MM.1S (cell line): ENCODE measurements at regions not wholly inside any gene's neighbourhood (a gene's known extent, or its start where the extent isn't known, plus 50 kb on each side); places are given as distances from the start of the nearest gene placed in this dataset.

ENCODE experiments used
- EZH2 ChIP-seq: fragments of 300-600 bp; sonication (generic); optimal IDR thresholded peaks from 2 replicates; pipeline ENCODE3; 2017; ENCODE audit warnings: low read depth, mild to moderate bottlenecking, antibody characterized with exemption, low read length, mixed read lengths
- EZH2phosphoT487 ChIP-seq: fragments of 300-600 bp; sonication (generic); IDR thresholded peaks from 2 replicates; pipeline ENCODE4 v1.6.1; 2018; ENCODE audit warnings: antibody characterized with exemption, low read length
- TF ChIP-seq, protein P1 (sequence below): fragments of 300-600 bp; sonication (generic); IDR thresholded peaks from 2 replicates; pipeline ENCODE4 v1.5.1; 2016; ENCODE audit warnings: antibody characterized with exemption, low read length, mixed read lengths

- TF ChIP-seq, protein P1, sequence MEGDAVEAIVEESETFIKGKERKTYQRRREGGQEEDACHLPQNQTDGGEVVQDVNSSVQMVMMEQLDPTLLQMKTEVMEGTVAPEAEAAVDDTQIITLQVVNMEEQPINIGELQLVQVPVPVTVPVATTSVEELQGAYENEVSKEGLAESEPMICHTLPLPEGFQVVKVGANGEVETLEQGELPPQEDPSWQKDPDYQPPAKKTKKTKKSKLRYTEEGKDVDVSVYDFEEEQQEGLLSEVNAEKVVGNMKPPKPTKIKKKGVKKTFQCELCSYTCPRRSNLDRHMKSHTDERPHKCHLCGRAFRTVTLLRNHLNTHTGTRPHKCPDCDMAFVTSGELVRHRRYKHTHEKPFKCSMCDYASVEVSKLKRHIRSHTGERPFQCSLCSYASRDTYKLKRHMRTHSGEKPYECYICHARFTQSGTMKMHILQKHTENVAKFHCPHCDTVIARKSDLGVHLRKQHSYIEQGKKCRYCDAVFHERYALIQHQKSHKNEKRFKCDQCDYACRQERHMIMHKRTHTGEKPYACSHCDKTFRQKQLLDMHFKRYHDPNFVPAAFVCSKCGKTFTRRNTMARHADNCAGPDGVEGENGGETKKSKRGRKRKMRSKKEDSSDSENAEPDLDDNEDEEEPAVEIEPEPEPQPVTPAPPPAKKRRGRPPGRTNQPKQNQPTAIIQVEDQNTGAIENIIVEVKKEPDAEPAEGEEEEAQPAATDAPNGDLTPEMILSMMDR, result no peak
- no peak for TF ChIP-seq EZH2phosphoT487
- no peak for TF ChIP-seq EZH2
These were observed 547.0 kb downstream of the NSUN3 start for GRCh38 chr3:94609908-94610307.
